Trophoblast cell (in vitro differentiated cells and primary cell): ENCODE measurements at regions not wholly inside any gene's neighbourhood (a gene's known extent, or its start where the extent isn't known, plus 50 kb on each side); places are given as distances from the start of the nearest gene placed in this dataset.

ENCODE experiments used
- DNase-seq, 2 donors: peaks; one replicate each; pipeline ENCODE4 v3.0.0-alpha.2; 2016
- H2AFZ ChIP-seq: 2 replicates; pipeline ENCODE4 v1.6.1; 2013; ENCODE audit warnings: low read length, moderate library complexity, mild to moderate bottlenecking; ENCODE audit not compliant: insufficient read depth, poor library complexity
- H2AK5ac ChIP-seq: 2 replicates; pipeline ENCODE4 v1.6.1; 2013; ENCODE audit warnings: mild to moderate bottlenecking, low read length
- H2BK120ac ChIP-seq: 2 replicates; pipeline ENCODE4 v1.6.1; 2013; ENCODE audit warnings: low read length, mild to moderate bottlenecking, moderate library complexity; ENCODE audit not compliant: insufficient read depth, poor library complexity
- H2BK12ac ChIP-seq: 2 replicates; pipeline ENCODE4 v1.6.1; 2013; ENCODE audit warnings: mild to moderate bottlenecking, low read length, moderate library complexity
- H2BK5ac ChIP-seq: 2 replicates; pipeline ENCODE4 v1.6.1; 2013; ENCODE audit warnings: low read length, low read depth, moderate library complexity, mild to moderate bottlenecking; ENCODE audit not compliant: poor library complexity
- H3K14ac ChIP-seq: 2 replicates; pipeline ENCODE4 v1.6.1; 2013; ENCODE audit warnings: mild to moderate bottlenecking, low read length
- H3K18ac ChIP-seq: 2 replicates; pipeline ENCODE4 v1.6.1; 2013; ENCODE audit warnings: mild to moderate bottlenecking, low read length
- H3K23ac ChIP-seq: 2 replicates; pipeline ENCODE4 v1.6.1; 2013; ENCODE audit warnings: low read length
- H3K27ac ChIP-seq: 2 replicates; pipeline ENCODE4 v1.5.1; 2013; ENCODE audit warnings: low read depth, mild to moderate bottlenecking, inconsistent platforms, low read length, moderate library complexity
- H3K27me3 ChIP-seq: 2 replicates; pipeline ENCODE4 v1.6.1; 2013; ENCODE audit warnings: inconsistent platforms, mild to moderate bottlenecking, low read length, moderate library complexity; ENCODE audit not compliant: insufficient read depth
- H3K36me3 ChIP-seq, 2 experiments: 1 replicate in 1 of 2; 2 replicates in 1 of 2; pipeline ENCODE4 v1.6.1; 2013; ENCODE audit warnings: low read length in 2 of 2, mild to moderate bottlenecking in 2 of 2, moderate library complexity in 1 of 2; ENCODE audit not compliant: insufficient read depth in 2 of 2, control insufficient read depth in 1 of 2
- H3K4ac ChIP-seq: 2 replicates; pipeline ENCODE4 v1.6.1; 2013; ENCODE audit warnings: low read depth, mild to moderate bottlenecking, low read length, moderate library complexity
- H3K4me1 ChIP-seq, 2 experiments: 1 replicate in 1 of 2; 2 replicates in 1 of 2; pipeline ENCODE4 v1.6.1; 2013; ENCODE audit warnings: low read length in 2 of 2, mild to moderate bottlenecking in 2 of 2, moderate library complexity in 1 of 2; ENCODE audit not compliant: insufficient read depth in 2 of 2, control insufficient read depth in 1 of 2
- H3K4me2 ChIP-seq: 2 replicates; pipeline ENCODE4 v1.6.1; 2013; ENCODE audit warnings: inconsistent platforms, mild to moderate bottlenecking, low read length, moderate library complexity
- H3K4me3 ChIP-seq: 2 replicates; pipeline ENCODE4 v1.5.1; 2013; ENCODE audit warnings: mild to moderate bottlenecking, low read depth, low read length, inconsistent platforms
- H3K79me1 ChIP-seq: one replicate; pipeline ENCODE4 v1.6.1; 2013; ENCODE audit warnings: low read length
- H3K79me2 ChIP-seq: 2 replicates; pipeline ENCODE4 v1.6.1; 2013; ENCODE audit warnings: low read length, mild to moderate bottlenecking; ENCODE audit not compliant: control insufficient read depth, insufficient read depth, poor library complexity
- H3K9ac ChIP-seq: 2 replicates; pipeline ENCODE4 v1.6.1; 2013; ENCODE audit warnings: mild to moderate bottlenecking, low read length
- H3K9me3 ChIP-seq: 2 replicates; pipeline ENCODE4 v1.6.1; 2013; ENCODE audit warnings: low read depth, mild to moderate bottlenecking, control low read depth, inconsistent platforms, low read length; ENCODE audit not compliant: insufficient read depth
- H4K12ac ChIP-seq: 2 replicates; pipeline ENCODE4 v1.6.1; 2013; ENCODE audit warnings: low read depth, mild to moderate bottlenecking, low read length, moderate library complexity
- H4K8ac ChIP-seq: 2 replicates; pipeline ENCODE4 v1.6.1; 2013; ENCODE audit warnings: low read depth, mild to moderate bottlenecking, low read length, moderate library complexity
- H4K91ac ChIP-seq: one replicate; pipeline ENCODE4 v1.6.1; 2013; ENCODE audit warnings: low read depth, mild to moderate bottlenecking, low read length, moderate library complexity
- WGBS: extraction: QIAGEN DNeasy Blood & Tissue Kit; methylation state at CpG from one replicate; pipeline ENCODE4 v1.1.7; 2013; ENCODE audit warnings: missing lambda C conversion rate; ENCODE audit not compliant: insufficient read length, insufficient coverage; ENCODE audit errors: extremely low coverage; 5-methylcytosine and 5-hydroxymethylcytosine counted together

GRCh38 chr9:26229324-26230054, 551.2 kb upstream of the TUSC1 start:
- Histone ChIP-seq H4K91ac (no peak overlapping the region), H3K4ac (no peak overlapping the region), H2BK12ac (no peak overlapping the region), H3K9ac (no peak overlapping the region), H3K4me1 (no peaks in the 10 kb centered on the region), H3K79me2 (no peaks in the 10 kb centered on the region), H2BK5ac (no peak overlapping the region), H2AK5ac (no peak overlapping the region), H3K79me1 (no peaks in the 10 kb centered on the region), H3K27ac (no peak overlapping the region), H3K27me3 (no peaks in the 10 kb centered on the region), H4K8ac (no peak overlapping the region), H3K4me3 (no peak overlapping the region), H2BK120ac (no peak overlapping the region), H3K4me2 (no peak overlapping the region), H2AFZ (no peak overlapping the region), H3K9me3 (no peaks in the 10 kb centered on the region), H3K14ac (no peak overlapping the region), H3K18ac (no peak overlapping the region), H4K12ac (no peak overlapping the region), H3K23ac (no peak overlapping the region), H3K36me3 (no peaks in the 10 kb centered on the region)
- no CpG with 5 or more reads among the region's 6 CpGs for WGBS
- DNase-seq: peak in 1 of 2 donors; percentile 4

- Histone ChIP-seq H3K79me1 (no peaks in the 10 kb centered on the region), H4K91ac (no peak overlapping the region), H2AK5ac (no peak overlapping the region), H4K8ac (no peak overlapping the region), H2BK120ac (no peak overlapping the region), H3K14ac (no peak overlapping the region), H3K36me3 (no peaks in the 10 kb centered on the region), H2BK5ac (no peak overlapping the region), H4K12ac (no peak overlapping the region), H3K79me2 (no peaks in the 10 kb centered on the region), H3K4ac (no peak overlapping the region), H2BK12ac (no peak overlapping the region), H3K27me3 (no peaks in the 10 kb centered on the region), H3K27ac (no peak overlapping the region), H3K23ac (no peak overlapping the region), H3K4me1 (no peaks in the 10 kb centered on the region), H3K4me2 (no peak overlapping the region), H3K18ac (no peak overlapping the region), H3K9me3 (no peaks in the 10 kb centered on the region), H3K4me3 (no peak overlapping the region), H3K9ac (no peak overlapping the region), H2AFZ (no peak overlapping the region)
- whole genome bisulfite sequencing: no CpG with 5 or more reads among the region's 2 CpGs
- no peak for DNase-seq
These were observed 550.0 kb upstream of the TUSC1 start for GRCh38 chr9:26228273-26228672.

GRCh38 chr9:26221290-26221689, 543.0 kb upstream of the TUSC1 start:
- H4K8ac ChIP-seq: no peak overlapping the region
- H3K4me2 ChIP-seq: no peak overlapping the region
- no peak overlapping the region for H3K27ac ChIP-seq
- no peak overlapping the region for H3K4ac ChIP-seq
- H3K9ac ChIP-seq: no peak overlapping the region
- H2BK12ac ChIP-seq: no peak overlapping the region
- H3K9me3 ChIP-seq: no peaks in the 10 kb centered on the region
- H3K18ac ChIP-seq: no peak overlapping the region
- no peaks in the 10 kb centered on the region for H3K27me3 ChIP-seq
- no peaks in the 10 kb centered on the region for H3K79me1 ChIP-seq
- no peak overlapping the region for H2AFZ ChIP-seq
- no peak overlapping the region for H2BK5ac ChIP-seq
- no peak overlapping the region for H4K91ac ChIP-seq
- H3K4me1 ChIP-seq: no peaks in the 10 kb centered on the region
- DNase-seq: no peak
- no peak overlapping the region for H3K4me3 ChIP-seq
- no peak overlapping the region for H4K12ac ChIP-seq
- H3K36me3 ChIP-seq: no peaks in the 10 kb centered on the region
- H3K79me2 ChIP-seq: no peaks in the 10 kb centered on the region
- no peak overlapping the region for H2AK5ac ChIP-seq
- no peak overlapping the region for H3K14ac ChIP-seq
- no peak overlapping the region for H3K23ac ChIP-seq
- no peak overlapping the region for H2BK120ac ChIP-seq

- no peak overlapping the region for H3K14ac ChIP-seq
- H4K91ac ChIP-seq: no peak overlapping the region
- H3K18ac ChIP-seq: no peak overlapping the region
- H3K9ac ChIP-seq: no peak overlapping the region
- H3K27ac ChIP-seq: no peak overlapping the region
- H4K12ac ChIP-seq: no peak overlapping the region
- no peaks in the 10 kb centered on the region for H3K36me3 ChIP-seq
- no peak overlapping the region for H2AK5ac ChIP-seq
- H3K79me1 ChIP-seq: no peaks in the 10 kb centered on the region
- H3K9me3 ChIP-seq: peaks cover 2% of the 10 kb centered on the region
- no peak overlapping the region for H3K4ac ChIP-seq
- H3K27me3 ChIP-seq: no peaks in the 10 kb centered on the region
- no peak overlapping the region for H2AFZ ChIP-seq
- no peak overlapping the region for H2BK120ac ChIP-seq
- no peak overlapping the region for H2BK12ac ChIP-seq
- H3K4me1 ChIP-seq: no peaks in the 10 kb centered on the region
- DNase-seq: no peak
- H4K8ac ChIP-seq: no peak overlapping the region
- H3K4me3 ChIP-seq: no peak overlapping the region
- H2BK5ac ChIP-seq: no peak overlapping the region
- no peak overlapping the region for H3K23ac ChIP-seq
- no peak overlapping the region for H3K4me2 ChIP-seq
- H3K79me2 ChIP-seq: no peaks in the 10 kb centered on the region
These were observed 542.1 kb upstream of the TUSC1 start for GRCh38 chr9:26220367-26220766.
